ENCODE measurements at regions not wholly inside any gene's neighbourhood (a gene's known extent, or its start where the extent isn't known, plus 50 kb on each side); places are given as distances from the start of the nearest gene placed in this dataset.

GRCh38 chr15:95266451-95267061 is 1035.2 kb downstream of the MCTP2 start (continued):
- TF ChIP-seq POLR2AphosphoS5 (IDR thresholded peaks at IDR 0.05; ENCODE audit: low read depth, low read length) (no peak), TAF1 (IDR thresholded peaks at IDR 0.05; ENCODE audit: low read depth, low read length) (no peak), KDM5A (IDR thresholded peaks at IDR 0.05; ENCODE audit: low read length) (no peak)

All from H1 (cell line).